Naive thymus-derived CD8-positive, alpha-beta T cell (primary cell): ENCODE measurements at regions not wholly inside any gene's neighbourhood (a gene's known extent, or its start where the extent isn't known, plus 50 kb on each side); places are given as distances from the start of the nearest gene placed in this dataset.
"Not testable (repeated sequence)": the region's sequence is repeated elsewhere in the genome, so short reads cannot be mapped to it uniquely, and the experiment has no call there.

Experiments
- ATAC-seq, 2 donors: fragments of 150-1000 bp; cut with Tn5 transposase in 1 of 2; sonication (Bioruptor Pico), chemical (Tn5 transposase) in 1 of 2; 1 replicate in 1 of 2; 2 replicates in 1 of 2; pipeline ENCODE4 v1.10.0; 2021; ENCODE audit warnings: mild to moderate bottlenecking in 2 of 2, moderate library complexity in 2 of 2
- POLR2A ChIA-PET: fragments of 350-600 bp; sonication (Branson Sonifier 250); formaldehyde crosslinking; loops from one replicate; lab custom pipeline; 2021; ENCODE audit warnings: antibody characterized with exemption; lab: Charles Lee
- DNase-seq, 10 donors: peaks; one replicate each; pipeline versions ENCODE4 v3.0.0 to v3.0.0-alpha.2; 2020 to 2022
- H3K27ac Mint-ChIP-seq, 10 donors: one replicate each; pipeline ENCODE4 v1.8.0; 2020 to 2022; ENCODE audit warnings: mild to moderate bottlenecking in 10 of 10, mixed read lengths in 10 of 10, moderate library complexity in 4 of 10, inconsistent platforms in 1 of 10
- H3K27me3 Mint-ChIP-seq, 5 donors: one replicate each; pipeline ENCODE4 v1.8.0; 2021 to 2022; ENCODE audit warnings: mixed read lengths in 5 of 5
- H3K36me3 Mint-ChIP-seq, 3 donors: one replicate each; pipeline ENCODE4 v1.8.0; 2020 to 2022; ENCODE audit warnings: mixed read lengths in 3 of 3, mild to moderate bottlenecking in 2 of 3, inconsistent platforms in 1 of 3
- H3K4me1 Mint-ChIP-seq, 4 donors: one replicate each; pipeline ENCODE4 v1.8.0; 2021 to 2022; ENCODE audit warnings: mixed read lengths in 4 of 4
- H3K4me3 Mint-ChIP-seq, 10 donors: one replicate each; pipeline ENCODE4 v1.8.0; 2020 to 2022; ENCODE audit warnings: mild to moderate bottlenecking in 10 of 10, mixed read lengths in 10 of 10, moderate library complexity in 6 of 10, inconsistent platforms in 1 of 10
- H3K9me3 Mint-ChIP-seq, 9 donors: one replicate each; pipeline ENCODE4 v1.8.0; 2020 to 2022; ENCODE audit warnings: mixed read lengths in 9 of 9, mild to moderate bottlenecking in 3 of 9, inconsistent platforms in 1 of 9, moderate library complexity in 1 of 9

GRCh38 chr4:10388146-10388545 is 69.1 kb downstream of the ZNF518B start:
- H3K36me3 Mint-ChIP-seq, DNase-seq, H3K4me3 Mint-ChIP-seq, H3K27me3 Mint-ChIP-seq, H3K4me1 Mint-ChIP-seq, ATAC-seq, POLR2A ChIA-PET: not testable (repeated sequence)
- Mint-ChIP-seq H3K27ac (peak overlapping the region in 2 of 10 donors; percentile 24 to 59), H3K9me3 (peaks cover 2 to 35% (median 9%) of the 10 kb centered on the region in 9 donors)

GRCh38 chr4:10385994-10386394 is 71.2 kb downstream of the ZNF518B start:
- POLR2A ChIA-PET: no interaction called here
- H3K27me3 Mint-ChIP-seq: peaks cover 0 to 2% (median 0%) of the 10 kb centered on the region in 5 donors
- peaks cover 0 to 6% (median 0%) of the 10 kb centered on the region in 3 donors for H3K36me3 Mint-ChIP-seq
- H3K9me3 Mint-ChIP-seq: peaks cover 0 to 17% (median 4%) of the 10 kb centered on the region in 9 donors
- DNase-seq (no peak), ATAC-seq (no peak)
- no peak overlapping the region for H3K4me3 Mint-ChIP-seq
- H3K4me1 Mint-ChIP-seq: no peaks in the 10 kb centered on the region
- H3K27ac Mint-ChIP-seq: no peak overlapping the region

GRCh38 chr4:10384974-10385373 is 72.3 kb downstream of the ZNF518B start:
- no peak overlapping the region for H3K4me3 Mint-ChIP-seq
- POLR2A ChIA-PET: no interaction called here
- ATAC-seq: no peak
- DNase-seq: no peak
- H3K4me1 Mint-ChIP-seq: no peaks in the 10 kb centered on the region
- peaks cover 0 to 8% (median 0%) of the 10 kb centered on the region in 9 donors for H3K9me3 Mint-ChIP-seq
- no peak overlapping the region for H3K27ac Mint-ChIP-seq
- H3K36me3 Mint-ChIP-seq: peaks cover 0 to 6% (median 0%) of the 10 kb centered on the region in 3 donors
- H3K27me3 Mint-ChIP-seq: peaks cover 0 to 2% (median 0%) of the 10 kb centered on the region in 5 donors

- POLR2A ChIA-PET: no interaction called here
- peaks cover 0 to 5% (median 0%) of the 10 kb centered on the region in 9 donors for H3K9me3 Mint-ChIP-seq
- H3K27me3 Mint-ChIP-seq: peaks cover 0 to 2% (median 0%) of the 10 kb centered on the region in 5 donors
- H3K4me1 Mint-ChIP-seq: no peaks in the 10 kb centered on the region
- no peak for ATAC-seq
- DNase-seq: no peak
- H3K36me3 Mint-ChIP-seq: peaks cover 0 to 6% (median 0%) of the 10 kb centered on the region in 3 donors
- no peak overlapping the region for H3K4me3 Mint-ChIP-seq
- peak overlapping the region in 2 of 10 donors; percentile 0 to 18 for H3K27ac Mint-ChIP-seq
These were observed 73.8 kb downstream of the ZNF518B start for GRCh38 chr4:10383417-10383816.

- H3K36me3 Mint-ChIP-seq, H3K27me3 Mint-ChIP-seq, H3K4me1 Mint-ChIP-seq, POLR2A ChIA-PET, DNase-seq, ATAC-seq, H3K27ac Mint-ChIP-seq, H3K4me3 Mint-ChIP-seq, H3K9me3 Mint-ChIP-seq: not testable (repeated sequence)
These were observed 75.1 kb downstream of the ZNF518B start for GRCh38 chr4:10382171-10382570.

GRCh38 chr4:10381146-10381545 is 76.1 kb downstream of the ZNF518B start:
- no peak overlapping the region for H3K4me3 Mint-ChIP-seq
- H3K27me3 Mint-ChIP-seq: peaks cover 0 to 4% (median 0%) of the 10 kb centered on the region in 5 donors
- no peak overlapping the region for H3K27ac Mint-ChIP-seq
- H3K36me3 Mint-ChIP-seq: no peaks in the 10 kb centered on the region
- no peak for DNase-seq
- no peaks in the 10 kb centered on the region for H3K4me1 Mint-ChIP-seq
- POLR2A ChIA-PET: no interaction called here
- no peaks in the 10 kb centered on the region for H3K9me3 Mint-ChIP-seq
- no peak for ATAC-seq

- Mint-ChIP-seq H3K4me1 (no peaks in the 10 kb centered on the region), H3K4me3 (no peak overlapping the region), H3K36me3 (no peaks in the 10 kb centered on the region), H3K27me3 (peaks cover 0 to 4% (median 0%) of the 10 kb centered on the region in 5 donors), H3K27ac (peak overlapping the region in 1 of 10 donors; percentile 21), H3K9me3 (no peaks in the 10 kb centered on the region)
- ATAC-seq: no peak
- DNase-seq: no peak
- POLR2A ChIA-PET: no interaction called here
These were observed 76.5 kb downstream of the ZNF518B start for GRCh38 chr4:10380735-10381134.

GRCh38 chr4:10371869-10372471 is 85.3 kb downstream of the ZNF518B start:
- no peaks in the 10 kb centered on the region for H3K4me1 Mint-ChIP-seq
- DNase-seq (no peak), ATAC-seq (peak in 1 of 2 donors; percentile 25)
- H3K9me3 Mint-ChIP-seq: no peaks in the 10 kb centered on the region
- POLR2A ChIA-PET: no interaction called here
- no peaks in the 10 kb centered on the region for H3K36me3 Mint-ChIP-seq
- no peak overlapping the region for H3K4me3 Mint-ChIP-seq
- no peak overlapping the region for H3K27ac Mint-ChIP-seq
- peaks cover 0 to 3% (median 0%) of the 10 kb centered on the region in 5 donors for H3K27me3 Mint-ChIP-seq

- DNase-seq (no peak), ATAC-seq (no peak)
- no peaks in the 10 kb centered on the region for H3K9me3 Mint-ChIP-seq
- POLR2A ChIA-PET: no interaction called here
- no peaks in the 10 kb centered on the region for H3K4me1 Mint-ChIP-seq
- H3K36me3 Mint-ChIP-seq: no peaks in the 10 kb centered on the region
- peaks cover 0 to 3% (median 0%) of the 10 kb centered on the region in 5 donors for H3K27me3 Mint-ChIP-seq
- H3K27ac Mint-ChIP-seq: no peak overlapping the region
- no peak overlapping the region for H3K4me3 Mint-ChIP-seq
These were observed 86.1 kb downstream of the ZNF518B start for GRCh38 chr4:10371121-10371520.

- Mint-ChIP-seq H3K27me3 (peaks cover 0 to 3% (median 0%) of the 10 kb centered on the region in 5 donors), H3K4me3 (no peak overlapping the region), H3K9me3 (no peaks in the 10 kb centered on the region), H3K27ac (no peak overlapping the region), H3K36me3 (no peaks in the 10 kb centered on the region), H3K4me1 (no peaks in the 10 kb centered on the region)
- ATAC-seq: no peak
- POLR2A ChIA-PET: no interaction called here
- no peak for DNase-seq
These were observed 87.7 kb downstream of the ZNF518B start for GRCh38 chr4:10369517-10369916.

GRCh38 chr4:10366628-10367027 is 90.6 kb downstream of the ZNF518B start:
- no peaks in the 10 kb centered on the region for H3K36me3 Mint-ChIP-seq

GRCh38 chr4:10364194-10364593 is 93.0 kb downstream of the ZNF518B start:
- POLR2A ChIA-PET: interaction anchor here (0.5 kb wide), 1 partner anchor 222 kb away, joined by 3 read pairs; no protein-coding TSS in a partner anchor
- Mint-ChIP-seq H3K4me1 (peaks cover 0 to 1% (median 0%) of the 10 kb centered on the region in 4 donors), H3K27ac (no peak overlapping the region), H3K4me3 (no peak overlapping the region), H3K36me3 (no peaks in the 10 kb centered on the region), H3K9me3 (no peaks in the 10 kb centered on the region), H3K27me3 (peaks cover 1 to 21% (median 14%) of the 10 kb centered on the region in 5 donors)
- ATAC-seq: peak in 1 of 2 donors; percentile 58
- peak in 1 of 10 donors; percentile 7 for DNase-seq

More at GRCh38 chr4:10366628-10367027, 90.6 kb downstream of the ZNF518B start:
- no peaks in the 10 kb centered on the region for H3K9me3 Mint-ChIP-seq
- peaks cover 0 to 1% (median 0%) of the 10 kb centered on the region in 4 donors for H3K4me1 Mint-ChIP-seq
- no peak overlapping the region for H3K27ac Mint-ChIP-seq
- POLR2A ChIA-PET: no interaction called here
- DNase-seq: no peak
- peaks cover 0 to 21% (median 9%) of the 10 kb centered on the region in 5 donors for H3K27me3 Mint-ChIP-seq
- no peak for ATAC-seq
- H3K4me3 Mint-ChIP-seq: no peak overlapping the region

- POLR2A ChIA-PET: no interaction called here
- peak overlapping the region in 1 of 10 donors; percentile 3 for H3K27ac Mint-ChIP-seq
- no peaks in the 10 kb centered on the region for H3K36me3 Mint-ChIP-seq
- no peak for ATAC-seq
- H3K4me1 Mint-ChIP-seq: no peaks in the 10 kb centered on the region
- DNase-seq: no peak
- H3K27me3 Mint-ChIP-seq: peaks cover 9 to 51% (median 16%) of the 10 kb centered on the region in 5 donors
- H3K9me3 Mint-ChIP-seq: peaks cover 0 to 13% (median 3%) of the 10 kb centered on the region in 9 donors
- no peak overlapping the region for H3K4me3 Mint-ChIP-seq
These were observed 102.5 kb downstream of the ZNF518B start for GRCh38 chr4:10354746-10355145.
